DOHH2 (cell line): ENCODE measurements at regions not wholly inside any gene's neighbourhood (a gene's known extent, or its start where the extent isn't known, plus 50 kb on each side); places are given as distances from the start of the nearest gene placed in this dataset.

Source experiments
- H3F3A ChIP-seq: fragments of 200-600 bp; sonication (generic), shearing (Covaris generic); 2 replicates; pipeline ENCODE4 v1.6.0; 2016; ENCODE audit warnings: antibody characterized with exemption, mild to moderate bottlenecking; ENCODE audit not compliant: control insufficient read depth, insufficient read depth
- H3K27ac ChIP-seq: fragments of 200-600 bp; sonication (generic); 2 replicates; pipeline ENCODE4 v1.5.1; 2014; ENCODE audit warnings: low read depth, mild to moderate bottlenecking, low read length, moderate library complexity
- H3K27me3 ChIP-seq: fragments of 200-600 bp; sonication (generic); 2 replicates; pipeline ENCODE4 v1.6.1; 2014; ENCODE audit warnings: mild to moderate bottlenecking, low read length, mixed read lengths; ENCODE audit not compliant: control insufficient read depth
- H3K36me3 ChIP-seq: fragments of 200-600 bp; sonication (generic); 2 replicates; pipeline ENCODE4 v1.6.1; 2014; ENCODE audit warnings: mild to moderate bottlenecking, low read length, moderate library complexity, mixed read lengths; ENCODE audit not compliant: control insufficient read depth
- H3K4me1 ChIP-seq: fragments of 200-600 bp; sonication (generic); 2 replicates; pipeline ENCODE4 v1.6.1; 2014; ENCODE audit warnings: mild to moderate bottlenecking, low read length, mixed read lengths; ENCODE audit not compliant: control insufficient read depth
- H3K4me2 ChIP-seq: fragments of 200-600 bp; sonication (generic); 2 replicates; pipeline ENCODE4 v1.6.0; 2014; ENCODE audit warnings: mild to moderate bottlenecking, low read length, moderate library complexity
- H3K4me3 ChIP-seq: fragments of 200-600 bp; sonication (generic); 2 replicates; pipeline ENCODE4 v1.5.1; 2014; ENCODE audit warnings: mild to moderate bottlenecking, low read length, mixed read lengths
- H3K79me2 ChIP-seq: fragments of 200-600 bp; sonication (generic); 2 replicates; pipeline ENCODE4 v1.6.1; 2014; ENCODE audit warnings: mild to moderate bottlenecking, low read length, mixed read lengths; ENCODE audit not compliant: control insufficient read depth
- H3K9me2 ChIP-seq: fragments of 200-600 bp; sonication (generic); replicated peaks from 2 replicates; pipeline ENCODE4 v1.6.1; 2014; ENCODE audit warnings: mild to moderate bottlenecking, low read length, mixed read lengths; ENCODE audit not compliant: control insufficient read depth
- H3K9me3 ChIP-seq: fragments of 200-600 bp; sonication (generic); 2 replicates; pipeline ENCODE4 v1.6.1; 2014; ENCODE audit warnings: antibody characterized with exemption, low read length, mixed read lengths; ENCODE audit not compliant: control insufficient read depth, insufficient read depth
- H4K20me1 ChIP-seq: fragments of 200-600 bp; sonication (generic); 2 replicates; pipeline ENCODE4 v1.6.0; 2014; ENCODE audit warnings: low read depth, mild to moderate bottlenecking, antibody characterized with exemption, low read length, moderate library complexity; ENCODE audit not compliant: control insufficient read depth, insufficient read depth
- CTCF ChIP-seq: fragments of 200-600 bp; sonication (generic); IDR thresholded peaks from one replicate; pipeline ENCODE4 v1.5.1; 2014; ENCODE audit warnings: antibody characterized with exemption, mild to moderate bottlenecking, low read depth, low read length; ENCODE audit not compliant: poor library complexity, severe bottlenecking
- EZH2phosphoT487 ChIP-seq: fragments of 200-600 bp; sonication (generic); IDR thresholded peaks from 2 replicates; pipeline ENCODE4 v1.6.1; 2017; ENCODE audit warnings: borderline replicate concordance, mild to moderate bottlenecking, antibody characterized with exemption, low read length, moderate library complexity, mixed read lengths

GRCh38 chr13:108383667-108384066 lies 114.1 kb downstream of the TNFSF13B start:
- Histone ChIP-seq H3K4me1 (no peaks in the 10 kb centered on the region), H3K4me3 (no peak overlapping the region), H3K9me2 (no peaks in the 10 kb centered on the region), H3K36me3 (no peaks in the 10 kb centered on the region), H3K4me2 (no peak overlapping the region), H3K9me3 (no peaks in the 10 kb centered on the region), H3K79me2 (no peaks in the 10 kb centered on the region), H3F3A (no peaks in the 10 kb centered on the region), H3K27ac (no peak overlapping the region), H4K20me1 (no peaks in the 10 kb centered on the region), H3K27me3 (no peaks in the 10 kb centered on the region)
- no peak for TF ChIP-seq CTCF
- no peak for TF ChIP-seq EZH2phosphoT487

- H3K27ac ChIP-seq, result no peak overlapping the region
- H3K79me2 ChIP-seq, result no peaks in the 10 kb centered on the region
- no peaks in the 10 kb centered on the region for H3K27me3 ChIP-seq
- no peak overlapping the region for H3K4me3 ChIP-seq
- no peaks in the 10 kb centered on the region for H4K20me1 ChIP-seq
- H3K9me2 ChIP-seq, result no peaks in the 10 kb centered on the region
- H3K4me2 ChIP-seq, result no peak overlapping the region
- no peaks in the 10 kb centered on the region for H3K9me3 ChIP-seq
- no peaks in the 10 kb centered on the region for H3K4me1 ChIP-seq
- TF ChIP-seq EZH2phosphoT487 (no peak), CTCF (no peak)
- no peaks in the 10 kb centered on the region for H3K36me3 ChIP-seq
- no peaks in the 10 kb centered on the region for H3F3A ChIP-seq
Observed at GRCh38 chr13:108387156-108387555, 117.6 kb downstream of the TNFSF13B start.

GRCh38 chr13:108402850-108403249 lies 133.3 kb downstream of the TNFSF13B start:
- H4K20me1 ChIP-seq, result no peaks in the 10 kb centered on the region
- H3K4me3 ChIP-seq, result no peak overlapping the region
- H3K79me2 ChIP-seq, result no peaks in the 10 kb centered on the region
- H3K9me3 ChIP-seq, result no peaks in the 10 kb centered on the region
- no peaks in the 10 kb centered on the region for H3K27me3 ChIP-seq
- no peak overlapping the region for H3K27ac ChIP-seq
- H3K36me3 ChIP-seq, result no peaks in the 10 kb centered on the region
- H3F3A ChIP-seq, result no peaks in the 10 kb centered on the region
- no peak overlapping the region for H3K4me2 ChIP-seq
- no peaks in the 10 kb centered on the region for H3K4me1 ChIP-seq
- TF ChIP-seq CTCF (no peak), EZH2phosphoT487 (no peak)
- H3K9me2 ChIP-seq, result no peaks in the 10 kb centered on the region

- Histone ChIP-seq H3K9me3 (no peaks in the 10 kb centered on the region), H4K20me1 (no peaks in the 10 kb centered on the region), H3K79me2 (no peaks in the 10 kb centered on the region), H3K36me3 (no peaks in the 10 kb centered on the region), H3K4me1 (no peaks in the 10 kb centered on the region), H3K27me3 (no peaks in the 10 kb centered on the region), H3K4me3 (no peak overlapping the region), H3F3A (no peaks in the 10 kb centered on the region), H3K27ac (no peak overlapping the region), H3K9me2 (no peaks in the 10 kb centered on the region), H3K4me2 (no peak overlapping the region)
- TF ChIP-seq CTCF, result no peak
- TF ChIP-seq EZH2phosphoT487, result no peak
Observed at GRCh38 chr13:108407495-108407894, 138.0 kb downstream of the TNFSF13B start.
